ENCODE measurements at regions not wholly inside any gene's neighbourhood (a gene's known extent, or its start where the extent isn't known, plus 50 kb on each side); places are given as distances from the start of the nearest gene placed in this dataset.

- H2BK5ac ChIP-seq (ENCODE audit: low read depth, low read length): no peak overlapping the region
- H3K79me1 ChIP-seq (ENCODE audit: low read depth, low read length): no peaks in the 10 kb centered on the region
- no peak overlapping the region for H2AK5ac ChIP-seq (ENCODE audit: low read depth, low read length)
- H2BK12ac ChIP-seq (ENCODE audit: low read depth, low read length): no peak overlapping the region
- H2BK15ac ChIP-seq (ENCODE audit: low read length): no peak overlapping the region
- no peak overlapping the region for H3K4me2 ChIP-seq (ENCODE audit: insufficient read depth in 1 of 2, low read depth in 2 of 2, low read length in 2 of 2)
- no peaks in the 10 kb centered on the region for H3K4me1 ChIP-seq (replicated peaks in 1 of 4; ENCODE audit: control insufficient read depth in 3 of 4, insufficient read depth in 4 of 4, low read length in 3 of 4)
- H3K23ac ChIP-seq (ENCODE audit: insufficient read length): no peak overlapping the region
- no peaks in the 10 kb centered on the region; a peak in 1 of 8 replicates for H3K36me3 ChIP-seq (ENCODE audit: control insufficient read depth in 2 of 4, insufficient read depth in 4 of 4, low read length in 3 of 4)
- FAIRE-seq: no peak
- 97% methylated on average over 2 of the region's 2 CpGs; no CpG with 5 or more reads in 1 of the 2 experiments for WGBS, 2 experiments (ENCODE audit: extremely low coverage in 1 of 2, insufficient coverage in 1 of 2, insufficient read length in 1 of 2, insufficient replicate concordance in 2 of 2, low coverage in 1 of 2, low lambda C conversion rate in 2 of 2, missing lambda C conversion rate in 1 of 2)
- no peak overlapping the region for H3K18ac ChIP-seq (ENCODE audit: extremely low read depth, low read length)
- H3K79me2 ChIP-seq (ENCODE audit: control insufficient read depth in 1 of 2, insufficient read depth in 2 of 2, low read length in 2 of 2): no peaks in the 10 kb centered on the region
- H3K56ac ChIP-seq (replicated peaks; ENCODE audit: insufficient read length, low read depth, low read length): no peak overlapping the region
- no peaks in the 10 kb centered on the region for H4K20me1 ChIP-seq (replicated peaks in 1 of 2; ENCODE audit: control insufficient read depth in 1 of 2, insufficient read depth in 2 of 2, low read length in 2 of 2)
- ChIA-PET POLR2A (ENCODE audit: partially characterized antibody) (interaction anchor here (0.6 kb wide), 1 partner anchor 1217 kb away, joined by 3 read pairs; no protein-coding TSS in a partner anchor), CTCF (ENCODE audit: partially characterized antibody) (interaction anchor here (0.8 to 1.3 kb wide), 3 partner anchors 17 to 98 kb away, joined by 3 read pairs; no protein-coding TSS in a partner anchor)
- no peak overlapping the region for H2AFZ ChIP-seq (ENCODE audit: low read length)
- no peak overlapping the region for H4K91ac ChIP-seq (replicated peaks; ENCODE audit: insufficient read length, low read length)
- no peaks in the 10 kb centered on the region for H3K9me3 ChIP-seq (ENCODE audit: insufficient read depth in 2 of 2, low read depth in 1 of 2, low read length in 1 of 2)
- no peak overlapping the region for H2BK20ac ChIP-seq (ENCODE audit: low read length)
- no peak overlapping the region for H3K4me3 ChIP-seq (ENCODE audit: extremely low read depth in 1 of 4, insufficient read depth in 2 of 4, low read depth in 3 of 4, low read length in 4 of 4)
- DNase-seq (ENCODE audit: low read depth in 1 of 2, low spot score in 2 of 2): no peak
- H3K4ac ChIP-seq (replicated peaks; ENCODE audit: insufficient read length, low read depth, low read length): no peak overlapping the region
- H4K8ac ChIP-seq (ENCODE audit: extremely low read depth, insufficient read depth, low read length): no peak overlapping the region
- TF ChIP-seq SAP30 (IDR thresholded peaks at IDR 0.05; ENCODE audit: insufficient read depth, insufficient replicate concordance, low read length) (no peak), SP2 (IDR thresholded peaks at IDR 0.05; ENCODE audit: low read length) (no peak)
- H3K9ac ChIP-seq (replicated peaks in 1 of 4; ENCODE audit: extremely low read depth in 1 of 4, low read depth in 3 of 4, low read length in 3 of 4): no peak overlapping the region
- no peaks in the 10 kb centered on the region for H3K27me3 ChIP-seq (replicated peaks in 1 of 4; ENCODE audit: control insufficient read depth in 3 of 4, extremely low read depth in 1 of 4, insufficient read depth in 3 of 4, low read length in 3 of 4)
- no peak overlapping the region for H4K5ac ChIP-seq (ENCODE audit: insufficient read length, low read depth, low read length)
- no peaks in the 10 kb centered on the region for H3K23me2 ChIP-seq (ENCODE audit: low read depth, low read length)
- no peak overlapping the region for H2BK120ac ChIP-seq (replicated peaks; ENCODE audit: low read depth, low read length)
- no peak overlapping the region for H3K27ac ChIP-seq (ENCODE audit: low read depth, low read length)
- no peak overlapping the region for H3K14ac ChIP-seq (ENCODE audit: insufficient read length)
Measured at GRCh38 chr5:135667673-135668072, 88.9 kb upstream of the CXCL14 start.

All from H1 (cell line).